B cell (primary cell): ENCODE measurements at regions not wholly inside any gene's neighbourhood (a gene's known extent, or its start where the extent isn't known, plus 50 kb on each side); places are given as distances from the start of the nearest gene placed in this dataset.

ENCODE experiments used
- ATAC-seq: fragments of 200-7000 bp; cut with Tn5 transposase; one replicate; pipeline ENCODE4 v1.10.0; 2021; ENCODE audit warnings: low read depth, mild to moderate bottlenecking, moderate number of reproducible peaks, moderate library complexity
- CTCF ChIA-PET: fragments of 350-600 bp; sonication (Branson Sonifier 250); formaldehyde crosslinking; loops from one replicate; lab custom pipeline; 2021; ENCODE audit warnings: antibody characterized with exemption, inconsistent platforms; lab: Charles Lee
- POLR2A ChIA-PET: fragments of 350-600 bp; sonication (Branson Sonifier 250); formaldehyde crosslinking; loops from one replicate; lab custom pipeline; 2021; ENCODE audit warnings: antibody characterized with exemption; lab: Charles Lee
- DNase-seq: peaks from one replicate; pipeline ENCODE4 v3.0.0; 2013
- H2AFZ ChIP-seq: 2 replicates; pipeline ENCODE4 v1.6.1; 2012; ENCODE audit warnings: mild to moderate bottlenecking, low read depth, low read length; ENCODE audit not compliant: insufficient read depth, poor library complexity, severe bottlenecking
- H3K27ac ChIP-seq, 2 donors: 1 replicate in 1 of 2; 2 replicates in 1 of 2; pipeline ENCODE4 v1.5.1; 2012 to 2013; ENCODE audit warnings: low read length in 2 of 2, mild to moderate bottlenecking in 2 of 2, moderate library complexity in 1 of 2
- H3K27me3 ChIP-seq, 4 experiments: fragments of 200-600 bp in 1 of 4; sonication (generic) in 1 of 4; replicated peaks in 1 of 4; 1 replicate in 2 of 4; 2 replicates in 2 of 4; pipeline versions ENCODE4 v1.6.1 to v1.7.0; 2013 to 2016; ENCODE audit warnings: low read length in 3 of 4, mild to moderate bottlenecking in 2 of 4, mixed read lengths in 1 of 4, moderate library complexity in 1 of 4; ENCODE audit not compliant: insufficient read depth in 4 of 4, control insufficient read depth in 3 of 4; ENCODE audit errors: control extremely low read depth in 1 of 4
- H3K36me3 ChIP-seq, 2 experiments: replicated peaks in 1 of 2; 1 replicate in 1 of 2; 2 replicates in 1 of 2; pipeline versions ENCODE4 v1.6.1 to v1.7.1; 2013; ENCODE audit warnings: low read length in 1 of 2; ENCODE audit not compliant: insufficient read depth in 2 of 2, control insufficient read depth in 1 of 2; ENCODE audit errors: control extremely low read depth in 1 of 2, extremely low read depth in 1 of 2
- H3K4me1 ChIP-seq, 2 donors: fragments of 200-600 bp in 1 of 2; sonication (generic) in 1 of 2; 1 replicate in 1 of 2; 2 replicates in 1 of 2; pipeline versions ENCODE4 v1.5.1 to v1.6.1; 2013 to 2017; ENCODE audit warnings: low read length in 2 of 2; ENCODE audit not compliant: control insufficient read depth in 2 of 2, insufficient read depth in 2 of 2
- H3K4me2 ChIP-seq: replicated peaks from 2 replicates; pipeline ENCODE3; 2012; ENCODE audit warnings: mild to moderate bottlenecking, low read depth, low read length; ENCODE audit not compliant: poor library complexity, severe bottlenecking
- H3K4me3 ChIP-seq, 5 experiments: fragments of 200-600 bp in 1 of 5; sonication (generic) in 1 of 5; 1 replicate in 3 of 5; 2 replicates in 2 of 5; pipeline versions ENCODE4 v1.5.1 to v1.7.0; 2011 to 2016; ENCODE audit warnings: low read length in 4 of 5, mild to moderate bottlenecking in 4 of 5, low read depth in 2 of 5, control low read depth in 1 of 5, moderate library complexity in 1 of 5; ENCODE audit not compliant: insufficient read depth in 1 of 5; ENCODE audit errors: control extremely low read depth in 1 of 5, extremely low read depth in 1 of 5
- H3K79me2 ChIP-seq: fragments of 200-600 bp; sonication (generic); one replicate; pipeline ENCODE4 v1.6.0; 2016; ENCODE audit warnings: low read length; ENCODE audit not compliant: control insufficient read depth, insufficient read depth
- H3K9ac ChIP-seq: fragments of 200-600 bp; sonication (generic); 2 replicates; pipeline ENCODE4 v1.6.1; 2017; ENCODE audit warnings: mild to moderate bottlenecking, low read length, moderate library complexity
- H3K9me3 ChIP-seq, 3 donors: one replicate each; pipeline versions ENCODE4 v1.6.1 to v1.7.1; 2013; ENCODE audit warnings: low read length in 2 of 3; ENCODE audit not compliant: control insufficient read depth in 2 of 3, insufficient read depth in 1 of 3; ENCODE audit errors: control extremely low read depth in 1 of 3
- H4K20me1 ChIP-seq: 2 replicates; pipeline ENCODE4 v1.6.0; 2012; ENCODE audit warnings: mild to moderate bottlenecking, low read length; ENCODE audit not compliant: insufficient read depth, control insufficient read depth, poor library complexity, severe bottlenecking
- H3K27ac Mint-ChIP-seq: one replicate; pipeline ENCODE4 v1.8.0; 2021; ENCODE audit warnings: mixed read lengths
- H3K27me3 Mint-ChIP-seq: one replicate; pipeline ENCODE4 v1.8.0; 2021; ENCODE audit warnings: mixed read lengths
- H3K4me1 Mint-ChIP-seq: one replicate; pipeline ENCODE4 v1.8.0; 2021; ENCODE audit warnings: mixed read lengths
- H3K4me3 Mint-ChIP-seq: one replicate; pipeline ENCODE4 v1.8.0; 2021; ENCODE audit warnings: mixed read lengths
- H3K9me3 Mint-ChIP-seq: one replicate; pipeline ENCODE4 v1.8.0; 2022; ENCODE audit warnings: mixed read lengths; ENCODE audit not compliant: insufficient read depth
- CTCF ChIP-seq: fragments of 200-600 bp; IDR thresholded peaks from one replicate; pipeline ENCODE4 v1.8.0; 2022; ENCODE audit warnings: antibody characterized with exemption, mild to moderate bottlenecking
- EZH2 ChIP-seq: IDR thresholded peaks from 2 replicates; pipeline ENCODE4 v1.6.1; 2012; ENCODE audit warnings: borderline replicate concordance, low read depth, mild to moderate bottlenecking, moderate library complexity, low read length; ENCODE audit not compliant: insufficient read depth, poor library complexity, severe bottlenecking
- WGBS: methylation state at CpG from one replicate; pipeline ENCODE4 v1.1.5; 2013; ENCODE audit warnings: missing lambda C conversion rate; ENCODE audit not compliant: insufficient coverage; 5-methylcytosine and 5-hydroxymethylcytosine counted together
- intact Hi-C: fragments of 100-400 bp; cut with micrococcal nuclease; formaldehyde crosslinking; loops from one replicate; pipeline ENCODE4 v1.10.0; 2022

DNA sequence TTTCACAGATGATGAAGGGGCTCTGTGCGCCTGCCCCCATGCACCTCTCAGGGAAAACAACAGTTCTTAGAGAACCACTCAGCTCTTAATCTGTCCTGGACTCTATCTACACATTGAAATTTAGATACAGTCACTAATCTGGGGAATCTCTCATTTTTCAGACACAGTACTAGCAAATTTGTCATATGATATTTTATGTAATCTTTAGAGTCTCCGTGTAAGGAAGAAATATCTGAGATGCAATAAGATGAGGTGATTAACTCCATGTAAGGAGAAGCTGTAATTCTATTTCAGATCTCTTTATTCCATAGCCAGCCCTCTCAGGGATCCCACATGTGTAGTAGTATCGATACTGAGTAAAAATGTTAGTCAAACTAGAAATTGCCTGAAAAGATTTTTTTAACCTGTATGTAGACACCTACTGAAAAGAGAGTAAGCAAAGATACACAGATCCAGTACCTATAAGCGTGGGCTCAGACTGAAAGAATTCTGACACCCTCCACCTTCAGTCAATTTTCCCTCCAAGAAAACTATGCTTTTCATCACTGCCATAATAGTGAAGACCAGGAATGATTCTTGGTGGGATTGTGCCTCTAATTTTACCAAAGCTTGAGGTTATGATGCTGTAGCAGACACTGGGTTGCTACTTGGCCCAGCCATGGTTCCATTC is 279.6 kb upstream of the TMEM161B start:
- no peaks in the 10 kb centered on the region for H4K20me1 ChIP-seq
- Mint-ChIP-seq H3K4me1 (no peaks in the 10 kb centered on the region), H3K9me3 (no peaks in the 10 kb centered on the region), H3K27ac (no peak overlapping the region), H3K4me3 (no peak overlapping the region), H3K27me3 (peaks cover 15% of the 10 kb centered on the region)
- H3K9me3 ChIP-seq = no peaks in the 10 kb centered on the region
- no peak overlapping the region for H3K27ac ChIP-seq
- TF ChIP-seq CTCF = no peak
- no peak for TF ChIP-seq EZH2
- no peak overlapping the region for H3K4me2 ChIP-seq
- no peaks in the 10 kb centered on the region for H3K79me2 ChIP-seq
- H3K4me3 ChIP-seq = no peak overlapping the region
- intact Hi-C loops = no loop called here
- H3K9ac ChIP-seq = no peak overlapping the region
- no peaks in the 10 kb centered on the region for H3K36me3 ChIP-seq
- CTCF ChIA-PET = no interaction called here
- no peak for ATAC-seq
- no peak overlapping the region for H2AFZ ChIP-seq
- H3K27me3 ChIP-seq = no peaks in the 10 kb centered on the region
- 80% methylated on average over 1 of the region's 4 CpGs for WGBS
- no peak for DNase-seq
- no peaks in the 10 kb centered on the region for H3K4me1 ChIP-seq
- POLR2A ChIA-PET = no interaction called here

- H3K4me1 Mint-ChIP-seq = no peaks in the 10 kb centered on the region
- Histone ChIP-seq H3K27me3 (no peaks in the 10 kb centered on the region), H2AFZ (no peak overlapping the region), H4K20me1 (no peaks in the 10 kb centered on the region), H3K27ac (no peak overlapping the region), H3K4me2 (no peak overlapping the region), H3K4me3 (no peak overlapping the region), H3K79me2 (no peaks in the 10 kb centered on the region), H3K36me3 (no peaks in the 10 kb centered on the region), H3K9ac (no peak overlapping the region), H3K9me3 (no peaks in the 10 kb centered on the region), H3K4me1 (no peaks in the 10 kb centered on the region)
- intact Hi-C loops = no loop called here
- CTCF ChIA-PET = interaction anchor here (0.6 kb wide), 1 partner anchor 1299 kb away, joined by 3 read pairs; no protein-coding TSS in a partner anchor
- DNase-seq (no peak), ATAC-seq (no peak)
- H3K9me3 Mint-ChIP-seq = no peaks in the 10 kb centered on the region
- no peak overlapping the region for H3K4me3 Mint-ChIP-seq
- H3K27ac Mint-ChIP-seq = no peak overlapping the region
- POLR2A ChIA-PET = no interaction called here
- H3K27me3 Mint-ChIP-seq = peaks cover 19% of the 10 kb centered on the region
- no peak for TF ChIP-seq EZH2
- no peak for TF ChIP-seq CTCF
Observed at GRCh38 chr5:88545338-88545737, 276.7 kb upstream of the TMEM161B start.
